Neuronal stem cell (in vitro differentiated cells): ENCODE measurements at regions not wholly inside any gene's neighbourhood (a gene's known extent, or its start where the extent isn't known, plus 50 kb on each side); places are given as distances from the start of the nearest gene placed in this dataset.
A peak's percentile ranks its signal among the peaks of the same experiment; 100 is the strongest.
"Not testable (repeated sequence)": the region's sequence is repeated elsewhere in the genome, so short reads cannot be mapped to it uniquely, and the experiment has no call there.

ENCODE experiments used
- DNase-seq: peaks from one replicate; pipeline ENCODE4 v3.0.0-alpha.2; 2013; ENCODE audit warnings: low spot score
- H2AFZ ChIP-seq: one replicate; pipeline ENCODE4 v1.6.1; 2013; ENCODE audit warnings: mild to moderate bottlenecking, low read length, inconsistent platforms
- H2AK5ac ChIP-seq: 2 replicates; pipeline ENCODE4 v1.6.1; 2013; ENCODE audit warnings: low read depth, mild to moderate bottlenecking, inconsistent platforms, low read length, moderate library complexity, mixed read lengths
- H2BK120ac ChIP-seq: 2 replicates; pipeline ENCODE4 v1.6.1; 2013; ENCODE audit warnings: low read depth, mild to moderate bottlenecking, inconsistent platforms, low read length, moderate library complexity, mixed read lengths
- H2BK12ac ChIP-seq: one replicate; pipeline ENCODE4 v1.6.1; 2013; ENCODE audit warnings: low read length, inconsistent platforms
- H2BK15ac ChIP-seq: 2 replicates; pipeline ENCODE4 v1.6.1; 2013; ENCODE audit warnings: mild to moderate bottlenecking, low read length, inconsistent platforms, mixed read lengths
- H2BK5ac ChIP-seq: one replicate; pipeline ENCODE4 v1.6.1; 2013; ENCODE audit warnings: inconsistent platforms, mild to moderate bottlenecking, low read length, moderate library complexity
- H3K14ac ChIP-seq: one replicate; pipeline ENCODE4 v1.6.1; 2013; ENCODE audit warnings: low read length, inconsistent platforms
- H3K18ac ChIP-seq: 2 replicates; pipeline ENCODE4 v1.6.1; 2013; ENCODE audit warnings: low read length, inconsistent platforms
- H3K23ac ChIP-seq: 2 replicates; pipeline ENCODE4 v1.6.1; 2013; ENCODE audit warnings: low read depth, mild to moderate bottlenecking, mixed read lengths, low read length, inconsistent platforms; ENCODE audit not compliant: poor library complexity
- H3K27ac ChIP-seq: replicated peaks from 3 replicates; pipeline ENCODE4 v1.5.1; 2013; ENCODE audit warnings: low read length, inconsistent platforms
- H3K27me3 ChIP-seq, 3 experiments: 2 replicates each; pipeline ENCODE4 v1.6.1; 2013; ENCODE audit warnings: low read length in 3 of 3, mild to moderate bottlenecking in 2 of 3, inconsistent platforms in 1 of 3, low read depth in 1 of 3, mixed read lengths in 1 of 3, moderate library complexity in 1 of 3; ENCODE audit not compliant: control insufficient read depth in 3 of 3, insufficient read depth in 3 of 3
- H3K36me3 ChIP-seq, 2 donors: replicated peaks in 1 of 2; 2 replicates each; pipeline ENCODE4 v1.6.1; 2013; ENCODE audit warnings: low read length in 2 of 2; ENCODE audit not compliant: control insufficient read depth in 2 of 2, insufficient read depth in 2 of 2
- H3K4ac ChIP-seq: 2 replicates; pipeline ENCODE4 v1.6.1; 2013; ENCODE audit warnings: inconsistent platforms, mild to moderate bottlenecking, low read length, moderate library complexity
- H3K4me1 ChIP-seq, 2 donors: 1 replicate in 1 of 2; 2 replicates in 1 of 2; pipeline ENCODE4 v1.6.1; 2013; ENCODE audit warnings: low read length in 2 of 2, low read depth in 1 of 2; ENCODE audit not compliant: control insufficient read depth in 2 of 2, insufficient read depth in 1 of 2
- H3K4me2 ChIP-seq: one replicate; pipeline ENCODE4 v1.6.1; 2013; ENCODE audit warnings: mild to moderate bottlenecking, low read length, inconsistent platforms; ENCODE audit not compliant: insufficient read depth, poor library complexity, severe bottlenecking
- H3K4me3 ChIP-seq, 2 donors: 2 replicates each; pipeline ENCODE4 v1.5.1; 2013; ENCODE audit warnings: low read length in 2 of 2, mild to moderate bottlenecking in 2 of 2, inconsistent platforms in 1 of 2, moderate library complexity in 1 of 2
- H3K79me1 ChIP-seq: one replicate; pipeline ENCODE4 v1.6.1; 2013; ENCODE audit warnings: low read depth, mild to moderate bottlenecking, inconsistent platforms, low read length, moderate library complexity
- H3K9ac ChIP-seq: one replicate; pipeline ENCODE4 v1.6.1; 2013; ENCODE audit warnings: mild to moderate bottlenecking, low read depth, low read length, inconsistent platforms; ENCODE audit not compliant: poor library complexity
- H3K9me3 ChIP-seq, 2 donors: replicated peaks in 1 of 2; 2 replicates each; pipeline versions ENCODE3 to v1.6.1; 2013; ENCODE audit warnings: low read length in 2 of 2, mild to moderate bottlenecking in 2 of 2, inconsistent platforms in 1 of 2, low read depth in 1 of 2, mixed read lengths in 1 of 2, moderate library complexity in 1 of 2; ENCODE audit not compliant: control insufficient read depth in 2 of 2, insufficient read depth in 1 of 2
- H4K8ac ChIP-seq: one replicate; pipeline ENCODE4 v1.6.1; 2013; ENCODE audit warnings: low read depth, mild to moderate bottlenecking, inconsistent platforms, low read length, moderate library complexity
- H4K91ac ChIP-seq: one replicate; pipeline ENCODE4 v1.6.1; 2013; ENCODE audit warnings: low read length, low read depth, mild to moderate bottlenecking, inconsistent platforms; ENCODE audit not compliant: poor library complexity
- WGBS, 2 donors: extraction: QIAGEN DNeasy Blood & Tissue Kit; methylation state at CpG; one replicate each; pipeline ENCODE4 v1.1.7; 2013; ENCODE audit warnings: missing lambda C conversion rate in 2 of 2, mixed read lengths in 1 of 2; ENCODE audit not compliant: insufficient read length in 2 of 2, insufficient replicate concordance in 1 of 2; ENCODE audit errors: extremely low coverage in 2 of 2; 5-methylcytosine and 5-hydroxymethylcytosine counted together

DNA sequence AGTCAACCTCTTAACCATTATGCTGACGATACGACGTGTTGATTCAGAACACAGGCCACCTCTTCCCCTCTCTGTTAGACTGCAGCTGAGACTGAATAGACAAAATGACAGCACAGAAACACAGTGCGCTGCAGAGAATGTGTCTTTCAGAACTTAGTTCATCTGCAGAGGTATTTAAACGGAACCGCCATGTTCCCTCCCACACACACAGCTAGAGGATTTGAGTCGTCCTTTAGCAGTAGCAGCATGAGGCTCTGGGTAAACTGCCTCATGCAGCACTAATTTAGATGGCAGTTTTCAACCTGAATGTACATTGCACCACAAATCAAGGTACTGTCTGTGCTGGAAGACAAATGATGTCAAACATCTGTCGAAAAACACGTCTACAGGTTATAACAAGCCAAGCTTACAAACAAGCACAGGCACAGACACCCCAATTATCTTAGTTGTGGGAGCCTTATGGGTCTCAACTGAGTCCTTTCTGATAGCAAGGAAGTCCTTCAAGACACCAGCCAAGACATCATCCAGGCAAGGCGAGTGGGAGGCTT, 76.6 kb upstream of the LRRC4C start:
- Histone ChIP-seq H3K4me1 (peaks cover 2 to 4% of the 10 kb centered on the region in 2 donors), H3K4me2 (no peak overlapping the region)
- WGBS, 2 donors: no CpG with 5 or more reads among the region's 10 CpGs

DNA sequence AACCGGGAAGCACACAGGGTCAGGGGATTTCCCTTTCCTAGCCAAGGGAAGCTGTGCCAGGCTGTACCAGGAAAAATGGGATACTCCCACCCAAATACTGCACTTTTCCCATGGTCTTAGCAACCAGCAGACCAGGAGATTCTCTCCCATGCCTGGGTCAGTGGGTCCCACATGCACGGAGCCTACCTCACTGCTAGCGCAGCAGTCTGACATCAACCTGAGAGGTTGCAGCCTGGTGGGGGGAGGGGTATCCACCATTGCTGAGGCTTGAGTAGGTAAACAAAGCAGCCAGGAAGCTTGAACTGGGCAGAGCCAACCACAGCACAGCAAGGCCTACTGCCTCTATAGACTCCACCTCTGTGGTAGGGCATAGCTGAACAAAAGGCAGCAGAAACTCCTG, 85.5 kb upstream of the LRRC4C start:
- DNase-seq, H3K14ac ChIP-seq, H3K36me3 ChIP-seq, H3K27me3 ChIP-seq, H3K4me1 ChIP-seq, H3K27ac ChIP-seq, H4K91ac ChIP-seq, H3K4ac ChIP-seq, H3K4me3 ChIP-seq, H2BK12ac ChIP-seq, H3K79me1 ChIP-seq, H2BK5ac ChIP-seq, H2BK120ac ChIP-seq, H2AK5ac ChIP-seq, H3K9me3 ChIP-seq, H4K8ac ChIP-seq, H3K9ac ChIP-seq, H3K4me2 ChIP-seq: not testable (repeated sequence)
- WGBS, 2 donors: no CpG with 5 or more reads among the region's 3 CpGs
- H3K23ac ChIP-seq: peak overlapping the region; percentile 31
- H2AFZ ChIP-seq: peak overlapping the region; percentile 45
- peak overlapping the region; percentile 80 for H3K18ac ChIP-seq
- H2BK15ac ChIP-seq: peak overlapping the region; percentile 67

More for the DNA sequence above, 76.6 kb upstream of the LRRC4C start:
- Histone ChIP-seq H4K91ac (no peak overlapping the region), H3K9ac (no peak overlapping the region), H3K23ac (no peak overlapping the region), H4K8ac (no peak overlapping the region), H2BK5ac (no peak overlapping the region), H3K18ac (peak overlapping the region; percentile 23), H3K27ac (no peak overlapping the region), H3K4ac (no peak overlapping the region), H3K4me3 (no peak overlapping the region), H2BK15ac (no peak overlapping the region), H3K36me3 (no peaks in the 10 kb centered on the region), H3K79me1 (no peaks in the 10 kb centered on the region), H2BK120ac (no peak overlapping the region), H2AK5ac (no peak overlapping the region), H2AFZ (peak overlapping the region; percentile 45), H2BK12ac (no peak overlapping the region), H3K27me3 (peaks cover 0 to 5% (median 0%) of the 10 kb centered on the region in 3 experiments), H3K9me3 (no peaks in the 10 kb centered on the region), H3K14ac (no peak overlapping the region)
- no peak for DNase-seq

DNA sequence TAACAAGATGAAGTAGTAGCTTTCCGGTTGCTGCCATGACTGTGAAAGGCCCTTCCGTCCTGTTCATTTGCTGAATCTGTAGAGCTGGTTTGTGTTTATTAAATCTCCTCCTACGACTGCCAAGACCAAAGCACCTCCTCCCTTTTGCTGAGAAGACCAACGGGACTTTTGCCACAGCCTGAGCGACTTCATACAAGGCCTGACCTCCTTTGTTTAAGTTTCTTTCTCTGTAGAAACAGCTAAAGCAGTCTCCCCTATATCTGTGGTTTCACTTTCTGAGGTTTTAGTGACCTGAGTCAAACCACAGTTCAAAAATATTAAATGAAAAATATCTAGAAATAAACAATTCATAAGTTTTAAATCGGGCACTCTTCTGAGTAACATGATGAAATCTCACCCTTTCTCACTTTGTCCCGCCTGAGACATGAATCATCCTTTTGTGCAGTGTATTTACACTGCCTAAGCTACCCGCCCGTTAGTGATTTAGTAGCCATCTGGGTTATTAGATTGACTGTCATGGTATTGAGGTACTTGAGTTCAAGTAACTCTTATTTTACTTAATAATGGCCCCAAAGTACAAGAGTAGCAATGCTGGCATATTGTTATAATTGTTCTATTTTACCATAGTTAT, 119.1 kb upstream of the LRRC4C start:
- Histone ChIP-seq H3K4ac (no peak overlapping the region), H3K4me1 (peaks cover 0 to 2% of the 10 kb centered on the region in 2 donors), H3K9me3 (no peaks in the 10 kb centered on the region), H2BK120ac (no peak overlapping the region), H2BK12ac (no peak overlapping the region), H4K8ac (no peak overlapping the region), H4K91ac (no peak overlapping the region), H2AK5ac (no peak overlapping the region), H3K27me3 (no peaks in the 10 kb centered on the region), H2BK15ac (no peak overlapping the region), H3K14ac (no peak overlapping the region), H3K27ac (no peak overlapping the region), H3K4me3 (no peak overlapping the region), H2BK5ac (no peak overlapping the region), H3K36me3 (no peaks in the 10 kb centered on the region), H3K9ac (no peak overlapping the region), H3K23ac (no peak overlapping the region), H3K4me2 (no peak overlapping the region), H2AFZ (peak overlapping the region; percentile 46), H3K79me1 (no peaks in the 10 kb centered on the region), H3K18ac (no peak overlapping the region)
- no CpG with 5 or more reads among the region's 9 CpGs for WGBS, 2 donors
- no peak for DNase-seq

GRCh38 chr11:41579546-41579945, 120.1 kb upstream of the LRRC4C start:
- Histone ChIP-seq H3K9ac (no peak overlapping the region), H3K18ac (no peak overlapping the region), H2BK15ac (no peak overlapping the region), H3K9me3 (no peaks in the 10 kb centered on the region), H2AFZ (no peak overlapping the region), H3K14ac (no peak overlapping the region), H2BK120ac (no peak overlapping the region), H3K27ac (no peak overlapping the region), H3K4ac (no peak overlapping the region), H3K23ac (no peak overlapping the region), H2AK5ac (no peak overlapping the region), H2BK12ac (no peak overlapping the region), H4K8ac (no peak overlapping the region), H3K27me3 (no peaks in the 10 kb centered on the region), H3K36me3 (no peaks in the 10 kb centered on the region), H3K4me1 (peaks cover 0 to 2% of the 10 kb centered on the region in 2 donors), H3K4me3 (no peak overlapping the region), H2BK5ac (no peak overlapping the region), H3K79me1 (no peaks in the 10 kb centered on the region), H3K4me2 (no peak overlapping the region), H4K91ac (no peak overlapping the region)
- WGBS, 2 donors: no CpG with 5 or more reads among the region's 3 CpGs
- no peak for DNase-seq
